HUES48 (cell line): ENCODE measurements at regions not wholly inside any gene's neighbourhood (a gene's known extent, or its start where the extent isn't known, plus 50 kb on each side); places are given as distances from the start of the nearest gene placed in this dataset.
A peak's percentile ranks its signal among the peaks of the same experiment; 100 is the strongest.

Source experiments
- H3K27ac ChIP-seq: one replicate; pipeline ENCODE4 v1.7.0; 2013; ENCODE audit warnings: low read depth, low read length, inconsistent platforms
- H3K27me3 ChIP-seq: 2 replicates; pipeline ENCODE4 v1.6.1; 2013; ENCODE audit warnings: mild to moderate bottlenecking, low read length; ENCODE audit not compliant: control insufficient read depth, insufficient read depth
- H3K36me3 ChIP-seq: 2 replicates; pipeline ENCODE4 v1.6.1; 2013; ENCODE audit warnings: low read length; ENCODE audit not compliant: control insufficient read depth, insufficient read depth
- H3K4me1 ChIP-seq: 2 replicates; pipeline ENCODE4 v1.6.1; 2013; ENCODE audit warnings: mild to moderate bottlenecking, low read length; ENCODE audit not compliant: control insufficient read depth, insufficient read depth
- H3K4me3 ChIP-seq: 2 replicates; pipeline ENCODE4 v1.5.1; 2013; ENCODE audit warnings: mild to moderate bottlenecking, low read depth, low read length
- H3K9ac ChIP-seq: 2 replicates; pipeline ENCODE4 v1.6.1; 2013; ENCODE audit warnings: mild to moderate bottlenecking, low read depth, low read length, moderate library complexity
- H3K9me3 ChIP-seq: 2 replicates; pipeline ENCODE4 v1.6.1; 2013; ENCODE audit warnings: low read length; ENCODE audit not compliant: control insufficient read depth, insufficient read depth

DNA sequence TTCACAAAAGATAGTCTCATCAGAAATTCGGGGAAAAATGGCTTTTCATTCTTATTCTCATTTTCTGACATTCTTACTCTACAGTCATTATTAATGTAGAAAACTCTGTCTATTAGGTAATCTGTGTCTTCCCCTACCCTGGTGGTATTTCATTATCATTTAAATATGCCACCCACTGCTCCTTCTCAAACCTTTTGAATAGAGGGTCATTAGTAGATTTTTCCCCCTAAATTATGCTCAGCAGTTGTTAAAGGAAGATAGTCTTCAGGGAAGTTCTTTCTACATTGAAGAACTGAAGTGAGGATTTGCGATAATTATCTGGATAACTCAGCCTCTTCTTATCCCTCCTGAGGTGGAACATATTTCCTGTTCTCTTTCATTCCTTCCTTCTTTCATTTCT, 989.5 kb upstream of the RBFOX1 start:
- Histone ChIP-seq H3K9me3 (peaks cover 19% of the 10 kb centered on the region), H3K27me3 (no peaks in the 10 kb centered on the region), H3K4me3 (peak overlapping the region; percentile 30), H3K36me3 (no peaks in the 10 kb centered on the region), H3K4me1 (peaks cover 41% of the 10 kb centered on the region), H3K9ac (peak overlapping the region; percentile 27; the same call in 1 of the 2 replicates), H3K27ac (peak overlapping the region; percentile 91)

DNA sequence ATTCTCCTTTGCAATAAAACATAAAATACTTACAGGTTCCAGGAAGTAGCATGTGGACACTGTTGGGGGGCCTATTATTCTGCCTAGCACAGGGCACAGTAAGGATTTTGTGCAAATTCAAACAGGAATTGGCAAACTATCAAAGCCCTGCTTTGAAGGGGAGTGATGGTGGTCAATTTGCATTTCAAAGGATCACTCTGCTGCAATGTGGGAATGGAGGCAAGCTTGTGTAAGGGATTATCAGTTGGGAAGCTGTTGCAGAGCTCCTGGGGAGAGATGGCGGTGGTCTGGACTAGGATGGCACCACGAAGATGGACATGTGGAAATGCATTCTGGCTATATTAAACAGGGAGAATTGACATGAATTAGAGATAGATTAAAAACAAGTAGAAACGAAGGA, 990.7 kb upstream of the RBFOX1 start:
- H3K9ac ChIP-seq: no peak overlapping the region
- peaks cover 41% of the 10 kb centered on the region for H3K4me1 ChIP-seq
- H3K36me3 ChIP-seq: no peaks in the 10 kb centered on the region
- H3K9me3 ChIP-seq: peaks cover 19% of the 10 kb centered on the region
- H3K27ac ChIP-seq: peak overlapping the region; percentile 91
- no peak overlapping the region for H3K4me3 ChIP-seq
- H3K27me3 ChIP-seq: no peaks in the 10 kb centered on the region

DNA sequence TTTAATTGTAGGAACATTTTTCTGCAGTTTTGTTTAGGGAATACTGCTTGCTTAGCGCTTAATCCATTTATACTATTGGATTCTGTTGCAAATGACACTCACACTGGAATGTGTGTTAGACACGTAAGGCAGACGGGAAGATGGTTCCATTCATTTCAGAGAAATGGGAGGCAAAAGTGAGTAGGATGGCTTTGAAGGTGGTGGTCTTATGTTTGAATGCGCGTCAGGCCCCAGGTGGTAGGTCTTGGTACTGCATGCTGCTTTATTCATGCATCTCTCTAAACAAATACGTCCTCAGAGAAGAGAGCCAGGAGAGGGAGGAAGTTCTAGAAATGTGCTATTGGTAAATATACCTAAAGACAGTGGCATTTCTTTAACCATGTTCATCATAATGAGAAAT, 997.6 kb upstream of the RBFOX1 start:
- H3K9ac ChIP-seq: no peak overlapping the region
- H3K27ac ChIP-seq: no peak overlapping the region
- H3K27me3 ChIP-seq: no peaks in the 10 kb centered on the region
- peaks cover 3% of the 10 kb centered on the region; the same call in 1 of the 2 replicates for H3K9me3 ChIP-seq
- no peak overlapping the region for H3K4me3 ChIP-seq
- no peaks in the 10 kb centered on the region for H3K4me1 ChIP-seq
- no peaks in the 10 kb centered on the region for H3K36me3 ChIP-seq

DNA sequence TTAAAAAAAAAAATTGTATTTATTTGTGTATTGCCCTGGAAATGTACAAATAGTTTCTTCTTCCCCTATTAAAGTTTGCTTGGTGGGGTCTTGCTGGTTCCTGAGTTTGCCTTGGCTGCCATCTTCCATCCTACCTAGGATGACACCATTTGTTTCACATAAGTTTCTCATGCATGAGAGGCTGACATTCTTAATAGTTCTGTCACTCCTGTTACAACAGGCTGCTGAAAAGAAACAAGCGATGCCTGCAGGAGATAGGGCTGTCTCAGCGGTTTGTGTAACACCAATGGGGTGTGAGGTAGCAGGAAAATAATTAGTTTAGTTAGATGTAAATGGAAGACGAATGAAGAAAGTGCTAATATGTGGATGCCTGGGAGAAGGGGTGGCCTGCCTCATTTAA, 1000.9 kb upstream of the RBFOX1 start:
- H3K27ac ChIP-seq: no peak overlapping the region
- no peak overlapping the region for H3K4me3 ChIP-seq
- no peaks in the 10 kb centered on the region for H3K36me3 ChIP-seq
- no peaks in the 10 kb centered on the region for H3K27me3 ChIP-seq
- no peaks in the 10 kb centered on the region for H3K9me3 ChIP-seq
- no peaks in the 10 kb centered on the region for H3K4me1 ChIP-seq
- no peak overlapping the region for H3K9ac ChIP-seq

DNA sequence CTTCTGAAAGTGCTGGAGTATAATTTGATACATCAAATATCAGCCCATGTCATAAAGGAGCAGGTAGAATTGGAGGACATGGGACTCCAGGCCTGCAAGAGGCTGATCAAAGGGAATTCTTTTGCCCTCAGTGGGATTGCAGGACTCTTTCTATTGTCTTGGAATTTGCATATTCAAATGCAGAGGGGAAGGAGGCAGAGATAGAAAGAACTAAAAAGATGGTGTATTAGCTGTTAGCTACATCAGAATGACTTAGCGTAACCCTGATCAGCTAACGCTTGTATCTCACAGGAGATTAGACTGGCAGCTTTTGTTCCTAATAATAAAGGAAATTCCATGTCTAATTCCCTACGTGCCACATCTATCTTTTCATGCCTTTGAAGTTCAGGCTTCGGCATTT, 1014.7 kb upstream of the RBFOX1 start:
- Histone ChIP-seq H3K36me3 (no peaks in the 10 kb centered on the region), H3K27ac (peak overlapping the region; percentile 48), H3K9me3 (no peaks in the 10 kb centered on the region), H3K4me3 (no peak overlapping the region), H3K27me3 (no peaks in the 10 kb centered on the region), H3K9ac (no peak overlapping the region), H3K4me1 (peaks cover 40% of the 10 kb centered on the region)

DNA sequence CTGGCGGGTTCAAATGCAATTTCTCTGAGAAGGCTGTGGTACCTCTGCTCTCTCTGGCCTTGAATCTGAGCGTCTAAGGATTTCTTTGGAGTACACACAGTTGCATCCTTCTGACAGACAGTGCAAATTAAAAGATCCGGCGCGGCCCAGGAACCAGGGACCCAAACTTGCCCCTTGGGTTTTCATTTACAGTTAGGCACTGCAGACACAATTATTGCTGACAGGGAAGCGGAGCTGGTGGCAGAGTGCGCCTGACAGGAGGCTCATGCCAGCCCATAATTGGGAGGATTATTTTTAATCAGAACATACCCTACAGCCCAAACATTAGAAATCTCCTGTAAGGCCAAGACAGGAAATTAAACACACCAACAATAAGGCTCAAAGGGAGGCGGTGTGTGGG, 1023.4 kb upstream of the RBFOX1 start:
- H3K9ac ChIP-seq: no peak overlapping the region
- no peaks in the 10 kb centered on the region for H3K9me3 ChIP-seq
- H3K36me3 ChIP-seq: no peaks in the 10 kb centered on the region
- H3K4me1 ChIP-seq: peaks cover 27% of the 10 kb centered on the region
- no peak overlapping the region for H3K4me3 ChIP-seq
- H3K27me3 ChIP-seq: no peaks in the 10 kb centered on the region
- H3K27ac ChIP-seq: no peak overlapping the region

DNA sequence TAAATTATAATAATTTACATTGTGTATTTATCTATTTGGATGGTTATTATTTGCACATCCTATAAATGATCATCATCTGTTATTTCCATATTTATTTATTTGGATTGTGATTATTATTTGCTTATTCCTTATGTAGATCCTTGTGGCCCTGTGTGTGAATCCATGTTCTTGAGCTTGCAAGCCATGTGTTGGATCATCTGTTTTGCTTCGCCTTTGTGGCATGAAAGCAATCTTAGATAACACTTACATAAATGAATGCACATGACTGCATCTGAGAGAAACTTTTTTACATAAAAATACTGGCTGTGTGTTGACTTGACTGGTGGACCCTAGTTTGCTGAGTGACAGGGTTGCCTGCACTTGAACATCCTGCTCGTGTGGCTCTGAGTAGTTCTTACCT, 1024.5 kb upstream of the RBFOX1 start:
- no peak overlapping the region for H3K4me3 ChIP-seq

DNA sequence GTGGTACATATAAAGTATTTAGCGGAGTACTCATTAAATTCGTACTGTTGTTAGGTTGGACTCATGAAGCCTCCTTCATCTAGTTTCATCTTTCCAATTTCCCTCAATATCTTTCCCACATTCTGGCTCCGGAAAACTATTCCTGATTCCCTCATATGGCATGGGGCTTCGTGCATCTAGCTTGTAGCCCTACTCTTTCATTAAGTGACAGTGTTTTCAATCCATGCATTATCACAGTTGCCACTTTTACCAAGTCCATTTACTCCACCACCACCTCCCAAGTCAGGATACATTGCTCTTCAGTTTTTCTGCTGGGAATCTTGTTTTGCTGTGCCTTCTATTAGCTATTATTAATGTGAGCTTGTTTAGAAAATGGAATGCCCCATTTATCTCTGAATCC, 1032.1 kb upstream of the RBFOX1 start:
- Histone ChIP-seq H3K9ac (no peak overlapping the region), H3K4me1 (peaks cover 33% of the 10 kb centered on the region), H3K36me3 (no peaks in the 10 kb centered on the region), H3K4me3 (no peak overlapping the region), H3K27me3 (no peaks in the 10 kb centered on the region), H3K27ac (no peak overlapping the region), H3K9me3 (peaks cover 19% of the 10 kb centered on the region)

More for the DNA sequence above, 1024.5 kb upstream of the RBFOX1 start:
- Histone ChIP-seq H3K4me1 (peaks cover 27% of the 10 kb centered on the region), H3K36me3 (no peaks in the 10 kb centered on the region), H3K9me3 (no peaks in the 10 kb centered on the region), H3K9ac (no peak overlapping the region), H3K27me3 (no peaks in the 10 kb centered on the region), H3K27ac (no peak overlapping the region)

DNA sequence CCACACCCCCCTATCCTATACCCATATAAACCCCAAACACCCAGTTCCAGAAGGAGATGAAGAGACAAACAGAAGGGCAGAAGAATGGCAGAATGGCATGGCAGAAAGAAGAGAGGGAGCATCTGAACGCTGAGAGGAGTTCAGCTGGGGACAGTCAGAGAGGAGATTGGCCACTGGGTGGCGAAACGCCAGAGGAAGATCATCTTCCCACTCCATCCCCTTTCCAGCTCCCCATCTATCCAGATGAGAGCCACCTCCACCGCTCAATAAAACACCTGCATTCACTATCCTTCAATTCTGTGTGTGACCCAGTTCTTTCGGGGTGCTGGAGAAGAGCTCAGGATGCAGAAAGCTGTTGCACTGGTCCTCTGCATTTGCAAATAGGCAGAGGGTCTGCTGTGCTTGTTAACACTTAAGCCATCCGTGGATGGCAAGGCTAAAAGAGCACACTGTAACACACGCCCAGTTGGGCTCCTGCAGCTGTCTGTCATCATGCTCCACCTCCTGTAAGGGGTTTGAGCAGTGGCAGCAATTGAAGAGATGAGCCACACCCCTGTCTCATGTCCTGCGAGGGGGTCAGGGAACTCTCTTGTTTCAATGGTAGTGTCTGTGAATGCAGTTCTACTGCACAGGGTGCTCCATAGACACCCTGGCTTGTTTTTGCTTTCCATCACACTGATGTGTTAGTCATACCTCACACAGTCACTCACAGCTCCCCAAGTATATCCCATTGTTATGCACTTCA, 1034.8 kb upstream of the RBFOX1 start:
- Histone ChIP-seq H3K9me3 (peaks cover 19% of the 10 kb centered on the region), H3K4me1 (peaks cover 33% of the 10 kb centered on the region), H3K27me3 (no peaks in the 10 kb centered on the region), H3K4me3 (no peak overlapping the region; the same call in 1 of the 2 replicates), H3K9ac (no peak overlapping the region), H3K36me3 (no peaks in the 10 kb centered on the region), H3K27ac (peak overlapping the region; percentile 85)

DNA sequence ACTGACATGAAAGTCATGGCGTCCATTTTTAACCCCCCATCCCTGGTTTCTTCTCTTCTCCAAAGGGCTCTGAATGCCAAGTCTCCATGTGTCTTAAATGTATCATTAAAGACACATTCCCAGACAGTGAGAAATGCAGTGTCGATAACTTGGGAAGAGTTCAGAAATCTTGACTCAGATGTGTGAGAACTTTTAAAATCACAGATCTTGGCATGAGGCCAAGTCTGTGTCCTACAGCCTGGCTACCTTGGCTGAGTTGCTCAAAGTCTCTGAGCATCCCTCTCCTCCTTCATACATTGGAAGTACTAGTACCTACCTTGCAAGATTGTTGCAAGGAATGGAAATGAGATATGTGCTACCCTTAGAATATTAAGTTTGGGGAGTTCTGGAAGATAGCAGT, 1046.5 kb upstream of the RBFOX1 start:
- no peak overlapping the region for H3K27ac ChIP-seq
- no peak overlapping the region for H3K4me3 ChIP-seq
- no peaks in the 10 kb centered on the region for H3K36me3 ChIP-seq
- H3K27me3 ChIP-seq: no peaks in the 10 kb centered on the region
- H3K9ac ChIP-seq: no peak overlapping the region
- 0 out of 2 replicates have a peak, but pooled peaks cover 6% of the 10 kb centered on the region for H3K9me3 ChIP-seq
- H3K4me1 ChIP-seq: peaks cover 23% of the 10 kb centered on the region

DNA sequence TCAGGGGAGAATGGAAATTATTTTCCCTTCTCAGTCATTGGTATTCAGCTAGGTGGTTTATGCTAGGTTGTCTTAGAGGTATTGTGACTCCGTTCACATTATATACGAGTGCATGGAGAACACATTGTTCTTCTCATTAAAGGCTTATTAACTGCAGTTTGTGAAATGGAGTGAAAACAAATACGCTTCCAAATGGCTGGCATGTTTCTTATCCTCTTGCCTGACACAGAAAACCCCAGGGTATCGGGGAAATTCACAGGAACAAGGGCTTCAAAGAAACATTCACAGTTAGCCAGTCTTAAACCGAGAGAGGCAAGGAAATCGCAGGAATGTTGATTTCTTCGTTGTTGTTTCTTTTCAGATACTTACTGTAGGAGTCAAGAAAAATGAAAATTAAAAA, 1047.9 kb upstream of the RBFOX1 start:
- H3K27me3 ChIP-seq: no peaks in the 10 kb centered on the region
- H3K9ac ChIP-seq: no peak overlapping the region
- peaks cover 21% of the 10 kb centered on the region for H3K4me1 ChIP-seq
- H3K9me3 ChIP-seq: 0 out of 2 replicates have a peak, but pooled peaks cover 6% of the 10 kb centered on the region
- no peaks in the 10 kb centered on the region for H3K36me3 ChIP-seq
- peak overlapping the region; percentile 71 for H3K27ac ChIP-seq
- no peak overlapping the region for H3K4me3 ChIP-seq
